Lower leg skin (tissue), 3 donors: ENCODE measurements at regions not wholly inside any gene's neighbourhood (a gene's known extent, or its start where the extent isn't known, plus 50 kb on each side); places are given as distances from the start of the nearest gene placed in this dataset.

Experiments
- CTCF ChIP-seq, 3 donors: fragments of 450-650 bp; IDR thresholded peaks; one replicate each; pipeline ENCODE4 v1.5.1; 2016; ENCODE audit warnings: antibody characterized with exemption in 3 of 3, mild to moderate bottlenecking in 3 of 3, moderate library complexity in 2 of 3
- POLR2A ChIP-seq, 2 donors: fragments of 450-650 bp; IDR thresholded peaks; one replicate each; pipeline ENCODE4 v1.6.1; 2016 to 2017; ENCODE audit warnings: antibody characterized with exemption in 2 of 2, mild to moderate bottlenecking in 1 of 2, moderate library complexity in 1 of 2

GRCh38 chr2:67036444-67036843 lies 360.7 kb upstream of the ETAA1 start:
- TF ChIP-seq CTCF (IDR thresholded peaks at IDR 0.05) (no peak), POLR2A (IDR thresholded peaks at IDR 0.05) (no peak)
